Lower lobe of right lung (tissue), 2 donors: ENCODE measurements at regions not wholly inside any gene's neighbourhood (a gene's known extent, or its start where the extent isn't known, plus 50 kb on each side); places are given as distances from the start of the nearest gene placed in this dataset.

Experiments
- ATAC-seq, 2 donors: fragments of 200-7000 bp; cut with Tn5 transposase; one replicate each; pipeline ENCODE4 v1.9.1; 2020 to 2022; ENCODE audit warnings: mild to moderate bottlenecking in 2 of 2, moderate library complexity in 2 of 2
- DNase-seq: peaks from one replicate; pipeline ENCODE4 v3.0.0-alpha.2; 2020
- H3K27ac ChIP-seq: fragments of 200-600 bp; one replicate; pipeline ENCODE4 v1.8.0; 2022
- H3K27me3 ChIP-seq: fragments of 200-600 bp; one replicate; pipeline ENCODE4 v1.8.0; 2022; ENCODE audit warnings: low read depth
- H3K36me3 ChIP-seq: fragments of 200-600 bp; one replicate; pipeline ENCODE4 v1.8.0; 2022; ENCODE audit warnings: mild to moderate bottlenecking
- H3K4me1 ChIP-seq: fragments of 200-600 bp; one replicate; pipeline ENCODE4 v1.8.0; 2022
- H3K4me3 ChIP-seq: fragments of 200-600 bp; one replicate; pipeline ENCODE4 v1.8.0; 2022; ENCODE audit warnings: mild to moderate bottlenecking
- H3K9me3 ChIP-seq: fragments of 200-600 bp; one replicate; pipeline ENCODE4 v1.8.0; 2022
- intact Hi-C: fragments of 100-400 bp; cut with DNase I; formaldehyde crosslinking; loops from one replicate; pipeline ENCODE4 v1.11.0; 2022
- TF ChIP-seq, protein P1 (sequence below): fragments of 200-600 bp; IDR thresholded peaks from one replicate; pipeline ENCODE4 v1.8.0; 2022; ENCODE audit warnings: antibody characterized with exemption, mild to moderate bottlenecking
- donor health status: DM: no; HTN: yes; CAD: no; lungs with severe emphysema.

GRCh38 chr11:50164050-50164449 is 131.4 kb downstream of the OR4C45 start:
- intact Hi-C loops: no loop called here
- Histone ChIP-seq H3K36me3 (no peaks in the 10 kb centered on the region), H3K27ac (no peak overlapping the region), H3K4me1 (no peaks in the 10 kb centered on the region), H3K4me3 (no peak overlapping the region), H3K27me3 (no peaks in the 10 kb centered on the region), H3K9me3 (no peaks in the 10 kb centered on the region)
- DNase-seq (no peak), ATAC-seq (peak in 1 of 2 donors; percentile 16)
- TF ChIP-seq, protein P1, sequence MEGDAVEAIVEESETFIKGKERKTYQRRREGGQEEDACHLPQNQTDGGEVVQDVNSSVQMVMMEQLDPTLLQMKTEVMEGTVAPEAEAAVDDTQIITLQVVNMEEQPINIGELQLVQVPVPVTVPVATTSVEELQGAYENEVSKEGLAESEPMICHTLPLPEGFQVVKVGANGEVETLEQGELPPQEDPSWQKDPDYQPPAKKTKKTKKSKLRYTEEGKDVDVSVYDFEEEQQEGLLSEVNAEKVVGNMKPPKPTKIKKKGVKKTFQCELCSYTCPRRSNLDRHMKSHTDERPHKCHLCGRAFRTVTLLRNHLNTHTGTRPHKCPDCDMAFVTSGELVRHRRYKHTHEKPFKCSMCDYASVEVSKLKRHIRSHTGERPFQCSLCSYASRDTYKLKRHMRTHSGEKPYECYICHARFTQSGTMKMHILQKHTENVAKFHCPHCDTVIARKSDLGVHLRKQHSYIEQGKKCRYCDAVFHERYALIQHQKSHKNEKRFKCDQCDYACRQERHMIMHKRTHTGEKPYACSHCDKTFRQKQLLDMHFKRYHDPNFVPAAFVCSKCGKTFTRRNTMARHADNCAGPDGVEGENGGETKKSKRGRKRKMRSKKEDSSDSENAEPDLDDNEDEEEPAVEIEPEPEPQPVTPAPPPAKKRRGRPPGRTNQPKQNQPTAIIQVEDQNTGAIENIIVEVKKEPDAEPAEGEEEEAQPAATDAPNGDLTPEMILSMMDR: no peak

GRCh38 chr11:50169634-50170033 is 137.0 kb downstream of the OR4C45 start:
- Histone ChIP-seq H3K27ac (no peak overlapping the region), H3K9me3 (no peaks in the 10 kb centered on the region), H3K36me3 (no peaks in the 10 kb centered on the region), H3K27me3 (no peaks in the 10 kb centered on the region), H3K4me1 (no peaks in the 10 kb centered on the region), H3K4me3 (no peak overlapping the region)
- ATAC-seq: no peak
- DNase-seq: no peak
- TF ChIP-seq, protein P1: no peak
- intact Hi-C loops: no loop called here

DNA sequence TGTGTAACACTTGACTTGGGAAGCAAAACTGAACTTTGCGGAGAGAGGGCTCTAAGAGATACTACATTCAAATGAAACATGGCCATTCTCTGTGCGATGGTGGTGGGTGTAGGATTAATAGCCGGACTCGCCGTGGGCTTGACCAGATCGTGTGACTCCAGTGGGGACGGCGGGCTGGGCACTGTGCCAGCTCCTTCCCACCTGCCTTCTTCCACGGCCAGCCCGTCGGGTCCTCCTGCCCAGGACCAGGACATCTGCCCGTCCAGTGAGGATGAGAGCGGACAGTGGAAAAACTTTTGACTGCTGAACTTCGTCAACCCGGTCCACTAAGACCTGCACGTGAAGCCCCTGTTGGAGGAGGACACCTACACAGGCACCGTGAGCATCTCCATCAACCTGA is 137.4 kb downstream of the OR4C45 start:
- Histone ChIP-seq H3K36me3 (no peaks in the 10 kb centered on the region), H3K27ac (no peak overlapping the region), H3K27me3 (no peaks in the 10 kb centered on the region), H3K4me3 (no peak overlapping the region), H3K9me3 (no peaks in the 10 kb centered on the region), H3K4me1 (no peaks in the 10 kb centered on the region)
- intact Hi-C loops: no loop called here
- TF ChIP-seq, protein P1: no peak
- ATAC-seq (no peak), DNase-seq (no peak)

- Histone ChIP-seq H3K27me3 (no peaks in the 10 kb centered on the region), H3K27ac (no peak overlapping the region), H3K4me3 (no peak overlapping the region), H3K4me1 (no peaks in the 10 kb centered on the region), H3K36me3 (no peaks in the 10 kb centered on the region), H3K9me3 (no peaks in the 10 kb centered on the region)
- no peak for DNase-seq
- peak; percentile 51 to 70 for ATAC-seq
- intact Hi-C loops: no loop called here
- TF ChIP-seq, protein P1: no peak
These were observed 141.5 kb downstream of the OR4C45 start for GRCh38 chr11:50174189-50174588.

DNA sequence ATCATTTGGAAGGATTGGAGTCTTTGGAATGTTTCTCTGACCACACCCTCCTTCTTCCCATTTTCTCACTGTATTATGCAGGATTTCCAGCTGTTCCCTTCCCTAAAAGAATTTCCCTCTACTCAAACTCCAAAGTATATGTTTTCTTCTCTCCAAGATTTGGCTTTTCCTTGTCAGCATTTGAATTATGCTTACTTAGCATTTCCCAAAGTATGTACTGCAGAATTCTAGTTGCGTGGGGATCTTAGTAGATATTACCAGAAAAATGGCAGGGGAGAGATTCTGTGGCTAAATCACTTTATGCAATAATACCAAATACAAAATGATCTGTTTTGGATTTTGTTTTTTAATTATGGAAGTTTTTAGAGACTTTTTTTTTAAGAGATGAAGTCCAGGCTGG is 142.3 kb downstream of the OR4C45 start:
- TF ChIP-seq, protein P1: no peak
- no peak for ATAC-seq
- Histone ChIP-seq H3K27ac (no peak overlapping the region), H3K9me3 (no peaks in the 10 kb centered on the region), H3K4me3 (no peak overlapping the region), H3K27me3 (no peaks in the 10 kb centered on the region), H3K4me1 (no peaks in the 10 kb centered on the region), H3K36me3 (no peaks in the 10 kb centered on the region)
- intact Hi-C loops: no loop called here
- DNase-seq: no peak

DNA sequence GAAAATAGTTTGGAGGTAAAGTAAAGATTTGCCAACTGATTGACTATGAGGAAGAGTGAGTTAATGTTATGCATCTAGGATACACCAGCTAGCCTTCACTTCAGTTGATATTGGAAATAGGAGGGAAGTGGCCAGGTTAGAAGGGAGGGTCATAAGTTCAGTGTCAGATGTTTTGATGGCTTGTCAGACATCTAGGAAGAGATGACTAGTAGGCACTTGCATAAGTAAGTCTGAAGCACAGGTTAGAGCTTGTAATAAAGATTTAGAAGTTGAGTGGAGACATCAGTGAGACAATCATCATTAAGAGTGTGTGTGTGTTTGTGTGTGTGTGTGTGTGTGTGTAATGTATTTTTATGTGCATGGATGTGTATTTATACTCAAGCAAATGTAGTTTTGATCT is 146.1 kb downstream of the OR4C45 start:
- Histone ChIP-seq H3K27me3 (no peaks in the 10 kb centered on the region), H3K4me3 (no peak overlapping the region), H3K27ac (no peak overlapping the region), H3K4me1 (no peaks in the 10 kb centered on the region), H3K9me3 (no peaks in the 10 kb centered on the region), H3K36me3 (no peaks in the 10 kb centered on the region)
- ATAC-seq (no peak), DNase-seq (no peak)
- intact Hi-C loops: no loop called here
- TF ChIP-seq, protein P1: no peak
